ENCODE measurements at regions not wholly inside any gene's neighbourhood (a gene's known extent, or its start where the extent isn't known, plus 50 kb on each side); places are given as distances from the start of the nearest gene placed in this dataset.

GRCh38 chr5:174607205-174607604, 117.2 kb upstream of the MSX2 start:
- H3K27ac ChIP-seq (ENCODE audit: control insufficient read depth, insufficient read depth), result no peak overlapping the region
- 67% methylated on average over 5 of the region's 5 CpGs for WGBS (ENCODE audit: insufficient coverage, insufficient replicate concordance, low lambda C conversion rate, missing lambda C conversion rate)
- ChIA-PET CTCF (no interaction called here), SMC1A (ENCODE audit: uncharacterized antibody, unreplicated experiment) (no interaction called here), RAD21 (ENCODE audit: unreplicated experiment) (no interaction called here), POLR2A (no interaction called here)
- intact Hi-C loops (cut with micrococcal nuclease; ENCODE audit: unreplicated experiment) (no loop called here), in situ Hi-C loops (cut with MboI) (no loop called here)
- no peak overlapping the region for H3K4me3 ChIP-seq
- H3K9me3 ChIP-seq (replicated peaks; ENCODE audit: control insufficient read depth, insufficient read depth, low read length), result no peaks in the 10 kb centered on the region
- no peak for TF ChIP-seq CBX5 (IDR thresholded peaks at IDR 0.05; ENCODE audit: low read depth)
- TF ChIP-seq PAX5 (IDR thresholded peaks at IDR 0.05; ENCODE audit: borderline replicate concordance, low read depth, low read length), result no peak
- TF ChIP-seq SIX5 (IDR thresholded peaks at IDR 0.05; ENCODE audit: low read depth, low read length, severe bottlenecking), result no peak
- TF ChIP-seq CREM (IDR thresholded peaks at IDR 0.05; ENCODE audit: low read depth), result no peak
- no peak for TF ChIP-seq SPI1 (IDR thresholded peaks at IDR 0.05; ENCODE audit: borderline replicate concordance, insufficient read depth, low read depth, low read length)
- no peak for TF ChIP-seq IRF3 (IDR thresholded peaks at IDR 0.05)
- no peak for TF ChIP-seq MTA3 (IDR thresholded peaks at IDR 0.05; ENCODE audit: borderline replicate concordance, low read length)
- DNase-seq (ENCODE audit: low read depth, low spot score) (no peak), ATAC-seq (no peak), FAIRE-seq (no peak)
- BruUV-seq (replicated peaks), result no TSS peak
- no peak overlapping the region for H3K4me2 ChIP-seq (ENCODE audit: control insufficient read depth, insufficient read depth)
- no peaks in the 10 kb centered on the region for H4K20me1 ChIP-seq (ENCODE audit: control insufficient read depth, insufficient read depth)
- H3K9ac ChIP-seq (ENCODE audit: control insufficient read depth, insufficient read depth, low read length), result no peak overlapping the region
- no peaks in the 10 kb centered on the region for H3K79me2 ChIP-seq (ENCODE audit: control insufficient read depth, insufficient read depth, low read length)
- no peaks in the 10 kb centered on the region for H3K36me3 ChIP-seq (ENCODE audit: control insufficient read depth in 2 of 2, insufficient read depth in 2 of 2, low read length in 1 of 2)
- no peak overlapping the region for H2AFZ ChIP-seq (ENCODE audit: control insufficient read depth, low read depth, low read length)
- no peaks in the 10 kb centered on the region for H3K4me1 ChIP-seq (ENCODE audit: control insufficient read depth, insufficient read depth, low read length)
- H3K27me3 ChIP-seq (replicated peaks in 1 of 2; ENCODE audit: control insufficient read depth in 2 of 2, insufficient read depth in 2 of 2, low read length in 1 of 2), result no peaks in the 10 kb centered on the region

GRCh38 chr5:174607916-174608315, 116.5 kb upstream of the MSX2 start:
- no TSS peak for BruUV-seq (replicated peaks)
- 46% methylated on average over 9 of the region's 9 CpGs for WGBS (ENCODE audit: insufficient coverage, insufficient replicate concordance, low lambda C conversion rate, missing lambda C conversion rate)
- TF ChIP-seq E4F1 (IDR thresholded peaks at IDR 0.05; ENCODE audit: borderline replicate concordance, partially characterized antibody) (no peak), POLR2AphosphoS5 (IDR thresholded peaks at IDR 0.05; ENCODE audit: low read length) (no peak), FOXM1 (IDR thresholded peaks at IDR 0.05; ENCODE audit: low read depth, low read length) (no peak), JUND (IDR thresholded peaks at IDR 0.05; ENCODE audit: low read depth, low read length) (no peak), BACH1 (IDR thresholded peaks at IDR 0.05; ENCODE audit: borderline replicate concordance) (no peak)

More at GRCh38 chr5:174607916-174608315, 116.5 kb upstream of the MSX2 start:
- Histone ChIP-seq H3K27me3 (replicated peaks in 1 of 2; ENCODE audit: control insufficient read depth in 2 of 2, insufficient read depth in 2 of 2, low read length in 1 of 2) (no peaks in the 10 kb centered on the region), H3K9ac (ENCODE audit: control insufficient read depth, insufficient read depth, low read length) (no peak overlapping the region), H3K9me3 (replicated peaks; ENCODE audit: control insufficient read depth, insufficient read depth, low read length) (no peaks in the 10 kb centered on the region), H4K20me1 (ENCODE audit: control insufficient read depth, insufficient read depth) (no peaks in the 10 kb centered on the region), H3K4me3 (no peak overlapping the region), H3K36me3 (ENCODE audit: control insufficient read depth in 2 of 2, insufficient read depth in 2 of 2, low read length in 1 of 2) (no peaks in the 10 kb centered on the region), H3K79me2 (ENCODE audit: control insufficient read depth, insufficient read depth, low read length) (no peaks in the 10 kb centered on the region), H3K4me1 (ENCODE audit: control insufficient read depth, insufficient read depth, low read length) (no peaks in the 10 kb centered on the region), H2AFZ (ENCODE audit: control insufficient read depth, low read depth, low read length) (no peak overlapping the region), H3K27ac (ENCODE audit: control insufficient read depth, insufficient read depth) (no peak overlapping the region), H3K4me2 (ENCODE audit: control insufficient read depth, insufficient read depth) (no peak overlapping the region)
- in situ Hi-C loops (cut with MboI), result no loop called here
- DNase-seq (ENCODE audit: low read depth, low spot score), result no peak
- ChIA-PET SMC1A (ENCODE audit: uncharacterized antibody, unreplicated experiment) (no interaction called here), POLR2A (no interaction called here), RAD21 (ENCODE audit: unreplicated experiment) (no interaction called here), CTCF (interaction anchor here (0.6 kb wide), 1 partner anchor 71 kb away, joined by 4 read pairs; no protein-coding TSS in a partner anchor)
- no peak for FAIRE-seq
- intact Hi-C loops (cut with micrococcal nuclease; ENCODE audit: unreplicated experiment), result no loop called here
- no peak for ATAC-seq

All from GM12878 (cell line).